ENCODE measurements at regions not wholly inside any gene's neighbourhood (a gene's known extent, or its start where the extent isn't known, plus 50 kb on each side); places are given as distances from the start of the nearest gene placed in this dataset.
"Not testable (repeated sequence)": the region's sequence is repeated elsewhere in the genome, so short reads cannot be mapped to it uniquely, and the experiment has no call there.

GRCh38 chrX:1853916-1854315 lies 239.1 kb downstream of the ASMT start:
- DNase-seq = no peak

- not testable (repeated sequence) for DNase-seq
These were observed 240.0 kb downstream of the ASMT start for GRCh38 chrX:1854861-1855260.

DNA sequence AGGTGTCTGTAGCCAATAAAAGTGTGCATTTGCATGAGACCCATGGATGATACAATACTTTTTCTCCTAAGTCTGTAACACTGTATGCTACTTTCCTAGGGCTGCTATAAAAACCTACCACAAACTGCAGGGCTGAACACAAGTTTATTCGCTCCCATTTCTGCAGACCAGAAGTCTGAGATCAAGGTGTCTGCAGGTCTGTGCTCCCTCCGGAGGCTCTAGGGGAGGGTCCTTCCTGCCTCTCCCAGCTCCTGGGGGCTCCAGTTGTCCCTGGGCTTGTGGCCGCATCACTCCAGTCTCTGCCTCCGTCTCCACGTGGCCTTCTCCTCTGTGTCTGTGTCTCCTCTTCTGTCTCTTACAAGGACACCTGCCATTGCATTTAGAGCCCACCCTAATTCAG lies 244.4 kb downstream of the ASMT start:
- not testable (repeated sequence) for DNase-seq

- no peak for DNase-seq
These were observed 246.2 kb downstream of the ASMT start for GRCh38 chrX:1860936-1861594.

- not testable (repeated sequence) for DNase-seq
These were observed 249.1 kb downstream of the ASMT start for GRCh38 chrX:1863995-1864394.

DNA sequence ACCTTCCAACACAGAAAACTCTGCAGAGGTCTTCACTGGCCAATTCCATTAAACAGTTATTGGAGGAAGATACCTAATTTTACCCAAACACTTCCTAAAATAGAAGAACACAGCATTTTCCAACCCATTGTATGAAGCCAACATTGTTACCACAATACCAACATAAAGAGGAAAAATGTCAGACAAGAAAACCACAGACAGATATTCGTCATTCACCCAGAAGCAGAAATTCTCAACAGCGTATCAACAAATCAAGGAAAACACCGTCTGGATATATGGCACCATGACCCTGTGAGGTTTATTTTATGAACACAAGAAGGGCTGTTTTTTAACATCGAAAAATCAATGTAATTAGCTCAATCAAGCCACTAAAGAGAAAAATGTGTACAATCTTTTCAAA lies 255.6 kb downstream of the ASMT start:
- DNase-seq = no peak

DNA sequence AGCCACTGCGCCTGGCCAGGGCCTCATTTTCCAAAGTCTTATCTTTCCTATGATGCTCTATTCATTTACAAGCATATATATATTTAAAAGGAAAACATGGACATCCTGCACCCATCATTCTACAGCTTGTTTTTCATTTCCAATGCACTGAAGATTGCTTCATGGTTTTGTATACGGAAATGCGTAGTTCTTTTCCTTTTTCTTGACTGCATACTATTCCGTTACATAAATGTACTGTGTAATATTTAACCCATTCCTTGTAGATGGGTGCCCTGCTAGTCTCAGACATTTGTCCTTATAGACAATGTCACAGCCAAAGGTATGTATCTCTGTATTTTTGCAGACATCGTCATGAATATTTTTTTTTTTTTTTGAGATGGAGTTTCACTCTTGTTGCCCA lies 257.0 kb downstream of the ASMT start:
- DNase-seq = no peak

- DNase-seq = no peak
These were observed 258.8 kb downstream of the ASMT start for GRCh38 chrX:1873671-1874070.

- DNase-seq = no peak
These were observed 259.6 kb downstream of the ASMT start for GRCh38 chrX:1874416-1874815.

DNA sequence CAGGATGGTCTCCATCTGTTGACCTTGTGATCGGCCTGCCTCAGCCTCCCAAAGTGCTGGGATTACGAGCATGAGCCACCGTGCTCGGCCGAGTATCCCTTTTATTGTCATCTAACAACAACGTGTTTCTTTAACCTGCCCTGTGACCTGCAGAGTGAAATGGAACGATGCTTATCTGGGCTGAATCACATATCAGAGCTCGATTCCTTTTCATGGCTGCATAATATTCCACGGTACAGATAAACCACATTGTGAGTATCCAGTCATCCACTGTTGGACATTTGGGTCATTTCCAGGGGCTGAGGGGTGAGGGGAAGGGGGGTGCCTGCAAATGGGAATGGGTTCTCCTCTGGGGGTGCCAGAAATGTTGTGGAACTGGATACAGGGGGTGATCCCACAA lies 260.0 kb downstream of the ASMT start:
- DNase-seq = no peak

- no peak for DNase-seq
These were observed 261.2 kb downstream of the ASMT start for GRCh38 chrX:1876041-1876440.

DNA sequence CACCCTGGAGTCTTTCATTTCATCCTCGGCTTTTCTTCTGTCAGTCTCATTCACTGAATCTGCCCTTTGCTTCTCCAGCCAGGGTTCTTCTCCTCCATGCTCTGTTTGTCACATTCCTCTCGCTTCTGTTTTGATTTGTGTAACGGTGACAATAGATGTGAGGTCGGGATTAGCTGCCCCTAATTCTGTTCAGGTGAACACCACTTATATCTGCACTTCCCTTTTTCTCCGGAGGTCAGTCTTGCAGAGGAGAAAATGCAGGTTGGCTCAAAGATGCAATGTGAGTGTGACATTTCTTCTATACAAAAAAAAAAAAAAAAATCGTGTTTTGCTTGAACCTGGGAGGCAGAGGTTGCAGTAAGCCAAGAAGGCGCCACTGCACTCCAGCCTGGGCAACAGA lies 262.9 kb downstream of the ASMT start:
- DNase-seq = no peak

DNA sequence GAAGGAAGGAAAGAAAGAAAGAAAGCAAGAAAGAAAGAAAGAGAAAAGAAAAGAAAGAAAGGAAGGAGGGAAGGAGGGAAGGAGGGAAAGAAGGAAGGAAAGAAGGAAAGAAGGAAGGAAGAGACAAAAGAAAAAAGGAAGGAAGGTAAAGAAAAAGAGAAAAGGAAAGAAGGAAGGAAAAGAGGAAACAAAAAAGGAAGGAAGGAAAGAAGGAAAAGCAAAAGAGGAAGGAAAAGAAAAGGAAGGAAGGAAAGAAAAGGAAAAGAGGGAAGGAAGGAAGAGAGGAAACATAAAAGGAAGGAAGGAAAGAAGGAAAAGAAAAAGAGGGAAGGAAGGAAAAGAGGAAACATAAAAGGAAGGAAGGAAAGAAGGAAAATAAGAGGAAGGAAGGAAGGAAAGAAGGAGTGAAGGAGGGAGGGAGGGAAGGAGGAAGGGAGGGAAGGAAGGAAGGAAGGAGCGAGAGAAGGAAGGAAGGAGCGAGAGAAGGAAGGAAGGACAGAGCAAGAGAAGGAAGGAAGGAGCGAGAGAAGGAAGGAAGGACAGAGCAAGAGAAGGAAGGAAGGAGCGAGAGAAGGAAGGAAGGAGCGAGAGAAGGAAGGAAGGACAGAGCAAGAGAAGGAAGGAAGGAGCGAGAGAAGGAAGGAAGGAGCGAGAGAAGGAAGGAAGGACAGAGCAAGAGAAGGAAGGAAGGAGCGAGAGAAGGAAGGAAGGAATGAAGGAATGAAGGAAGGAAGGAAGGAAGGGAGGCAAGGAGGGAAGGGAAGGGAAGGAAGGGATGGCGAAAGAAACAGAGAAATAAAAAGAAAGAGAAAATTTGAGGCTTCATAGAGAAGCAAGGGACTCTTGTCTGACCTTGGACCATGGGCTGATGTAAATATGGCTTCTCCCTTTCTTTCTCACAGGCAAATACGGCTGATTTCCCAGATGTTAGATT lies 266.3 kb downstream of the ASMT start:
- not testable (repeated sequence) for DNase-seq

GRCh38 chrX:1883772-1884171 lies 268.9 kb downstream of the ASMT start:
- DNase-seq = no peak

DNA sequence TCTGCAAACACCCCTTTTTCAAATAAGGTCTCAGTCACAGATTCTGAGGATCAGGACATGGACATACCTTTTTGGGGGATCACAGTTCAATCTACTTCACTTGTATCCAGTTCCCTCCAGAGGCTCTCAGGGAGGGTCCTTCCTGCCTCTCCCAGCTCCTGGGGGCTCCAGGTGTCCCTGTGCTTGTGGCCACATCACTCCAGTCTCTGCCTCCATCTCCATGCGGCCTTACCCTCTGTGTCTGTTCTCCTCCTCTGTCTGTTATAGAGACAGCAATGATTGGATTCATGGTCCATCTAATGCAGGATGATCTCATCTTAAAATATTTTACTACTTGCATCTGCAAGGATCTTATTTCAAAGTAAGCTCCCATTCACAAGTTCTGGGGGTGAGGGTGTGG lies 269.6 kb downstream of the ASMT start:
- no peak for DNase-seq

GRCh38 chrX:1885116-1885515 lies 270.3 kb downstream of the ASMT start:
- DNase-seq = no peak

GRCh38 chrX:1888305-1888704 lies 273.4 kb downstream of the ASMT start:
- not testable (repeated sequence) for DNase-seq

DNA sequence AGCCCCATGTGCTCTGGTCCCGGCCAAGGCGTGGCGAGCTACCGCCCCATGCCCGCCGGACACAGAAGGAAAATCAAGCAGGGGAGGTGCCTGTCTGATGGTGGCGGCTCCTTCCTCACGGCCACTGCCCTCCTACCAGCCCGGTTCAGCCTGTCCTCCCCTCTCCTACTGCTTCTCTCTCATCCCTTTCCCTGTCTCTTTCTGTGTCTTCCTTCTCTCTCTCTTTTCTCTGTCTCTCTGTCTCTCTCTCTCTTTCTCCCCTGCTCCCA lies 279.1 kb downstream of the ASMT start:
- DNase-seq = no peak

GRCh38 chrX:1894740-1895139 lies 279.9 kb downstream of the ASMT start:
- DNase-seq = no peak

- no peak for DNase-seq
These were observed 280.7 kb downstream of the ASMT start for GRCh38 chrX:1895583-1895982.

DNA sequence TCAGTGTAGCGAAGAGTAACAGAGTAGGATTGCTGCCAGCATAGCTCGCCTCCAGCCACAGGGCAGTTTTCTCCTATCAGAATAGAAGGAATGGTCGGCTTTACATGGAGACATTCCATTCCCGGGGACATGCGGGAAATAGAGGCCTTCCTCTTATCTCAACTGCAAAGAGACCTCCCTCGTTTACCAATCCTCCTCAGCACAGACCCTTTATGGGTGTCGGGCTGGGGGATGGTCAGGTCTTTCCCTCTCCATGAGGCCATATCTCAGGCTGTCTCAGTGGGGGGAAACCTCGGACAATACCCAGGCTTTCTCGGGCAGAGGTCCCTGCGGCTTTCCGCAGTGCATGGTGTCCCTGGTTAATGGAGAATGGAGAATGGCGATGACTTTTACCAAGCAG lies 285.0 kb downstream of the ASMT start:
- DNase-seq = no peak

GRCh38 chrX:1902901-1903235 lies 288.0 kb downstream of the ASMT start:
- DNase-seq = no peak

DNA sequence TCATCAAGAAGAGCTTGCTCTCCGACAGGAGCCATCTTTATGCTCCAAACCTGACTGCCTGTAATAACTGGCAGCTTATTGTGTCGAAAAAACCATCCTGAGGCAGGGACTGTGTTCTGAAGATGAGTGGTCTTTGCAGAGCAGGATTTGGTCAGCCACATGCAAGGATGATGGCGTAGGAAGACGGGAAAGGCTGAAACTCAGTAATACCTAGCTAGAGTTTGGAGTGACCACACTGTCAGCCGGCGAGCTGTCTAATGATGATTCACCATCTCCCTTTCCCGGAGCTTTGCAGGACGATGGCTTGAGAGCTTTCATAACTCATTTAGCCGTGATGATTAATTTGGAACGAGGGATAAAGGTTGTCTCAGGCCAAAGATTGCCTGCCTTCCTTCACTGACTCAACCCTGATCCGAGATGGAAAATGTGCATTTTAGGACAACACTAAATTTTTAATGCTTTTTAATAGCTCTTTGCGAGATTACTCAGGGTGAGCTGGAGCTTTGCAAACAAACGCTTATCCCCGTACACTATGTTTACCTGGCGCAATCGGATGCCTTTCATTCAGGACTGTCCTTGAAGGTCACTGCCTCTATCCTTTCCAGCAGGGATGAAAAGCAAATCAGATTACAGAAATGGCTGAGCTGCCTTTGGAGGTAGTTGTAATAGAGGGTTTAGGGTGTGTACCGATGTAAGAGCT lies 288.5 kb downstream of the ASMT start:
- no peak for DNase-seq

DNA sequence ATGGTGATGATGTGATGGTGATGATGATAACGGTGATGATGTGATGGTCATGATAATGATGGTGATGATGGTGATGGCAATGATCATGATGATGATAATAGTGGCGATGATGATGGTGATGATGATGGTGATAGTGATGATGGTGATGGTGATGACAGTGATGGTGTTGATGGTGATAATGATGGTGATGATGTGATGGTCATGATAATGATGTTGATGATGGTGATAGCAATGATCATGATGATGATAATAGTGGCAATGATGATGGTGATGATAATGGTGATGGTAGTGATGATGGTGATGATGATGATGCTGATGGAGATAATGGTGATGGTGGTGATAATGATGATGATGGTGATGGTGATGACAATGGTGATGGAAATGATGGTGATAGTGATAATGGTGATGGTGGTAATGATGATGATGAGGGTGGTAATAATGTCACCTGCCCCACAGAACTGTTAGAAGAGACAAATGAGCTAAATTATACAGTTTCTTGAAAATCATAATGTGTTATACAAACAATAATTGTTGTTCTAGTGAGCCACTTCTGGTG lies 289.9 kb downstream of the ASMT start:
- DNase-seq = no peak
